Panc1 (cell line): ENCODE measurements at regions not wholly inside any gene's neighbourhood (a gene's known extent, or its start where the extent isn't known, plus 50 kb on each side); places are given as distances from the start of the nearest gene placed in this dataset.

Experiments used
- ATAC-seq: fragments of 200-7000 bp; cut with Tn5 transposase; 2 replicates; pipeline ENCODE4 v1.9.1; 2020; ENCODE audit warnings: mild to moderate bottlenecking, moderate library complexity
- BruUV-seq: library from RNA; stranded (reverse); fragments of 400-500 nt; replicated peaks from 2 replicates; lab custom pipeline; 2021; lab: Mats Ljungman, UMichigan
- CTCF ChIA-PET: fragments of 300-600 bp; sonication (Branson Sonifier 250); formaldehyde crosslinking; loops from one replicate; lab custom pipeline; 2022; ENCODE audit warnings: antibody characterized with exemption; lab: Charles Lee
- POLR2A ChIA-PET: fragments of 300-600 bp; sonication (Branson Sonifier 250); formaldehyde crosslinking; loops from one replicate; lab custom pipeline; 2022; ENCODE audit warnings: antibody characterized with exemption; lab: Charles Lee
- DNase-seq: peaks from one replicate; pipeline ENCODE4 v3.0.0-alpha.2; 2010; ENCODE audit warnings: low read depth, low spot score
- H3K27ac ChIP-seq: 2 replicates; pipeline ENCODE4 v1.5.1; 2011; ENCODE audit warnings: mild to moderate bottlenecking, low read length, inconsistent platforms
- H3K27me3 ChIP-seq: fragments of 200-500 bp; sonication (Bioruptor generic); 2 replicates; pipeline ENCODE4 v1.6.0; 2014; ENCODE audit warnings: low read length, inconsistent platforms; ENCODE audit not compliant: control insufficient read depth, insufficient read depth
- H3K36me3 ChIP-seq: fragments of 200-500 bp; sonication (Bioruptor generic); 2 replicates; pipeline ENCODE4 v1.5.1; 2014; ENCODE audit warnings: inconsistent platforms, mild to moderate bottlenecking, low read length, moderate library complexity; ENCODE audit not compliant: control insufficient read depth, insufficient read depth
- H3K4me1 ChIP-seq: 2 replicates; pipeline ENCODE4 v1.5.1; 2011; ENCODE audit warnings: inconsistent platforms, mild to moderate bottlenecking, low read length, moderate library complexity; ENCODE audit not compliant: control insufficient read depth, insufficient read depth
- H3K4me3 ChIP-seq, 2 experiments: 2 replicates each; pipeline ENCODE4 v1.5.1; 2011 to 2012; ENCODE audit warnings: low read depth in 2 of 2, low read length in 2 of 2, mild to moderate bottlenecking in 2 of 2, inconsistent platforms in 1 of 2, moderate library complexity in 1 of 2
- H3K9me3 ChIP-seq: fragments of 200-500 bp; sonication (Bioruptor generic); 2 replicates; pipeline ENCODE4 v1.5.1; 2014; ENCODE audit warnings: low read depth, mild to moderate bottlenecking, inconsistent platforms, low read length, moderate library complexity; ENCODE audit not compliant: control insufficient read depth, insufficient read depth
- CTCF ChIP-seq: fragments of 450-650 bp; IDR thresholded peaks from 2 replicates; pipeline ENCODE4 v1.5.1; 2017; ENCODE audit warnings: mild to moderate bottlenecking
- POLR2AphosphoS5 ChIP-seq: IDR thresholded peaks from 2 replicates; pipeline ENCODE4 v1.6.1; 2012; ENCODE audit warnings: mild to moderate bottlenecking, low read depth, low read length, moderate library complexity
- REST ChIP-seq, 2 experiments: IDR thresholded peaks; 2 replicates each; pipeline ENCODE4 v1.6.1; 2011 to 2012; ENCODE audit warnings: low read depth in 2 of 2, control low read depth in 1 of 2, low read length in 1 of 2, mild to moderate bottlenecking in 1 of 2, moderate library complexity in 1 of 2; ENCODE audit not compliant: insufficient read depth in 1 of 2
- SIN3A ChIP-seq: IDR thresholded peaks from 2 replicates; pipeline ENCODE4 v1.6.1; 2012; ENCODE audit warnings: low read depth, mild to moderate bottlenecking, low read length, moderate library complexity, borderline replicate concordance; ENCODE audit not compliant: insufficient read depth
- TCF7L2 ChIP-seq: IDR thresholded peaks from 2 replicates; pipeline ENCODE4 v1.6.1; 2011; ENCODE audit warnings: mild to moderate bottlenecking, low read depth, low read length, inconsistent platforms
- in situ Hi-C: cut with HindIII; loops from 2 replicates; pipeline ENCODE4 v1.10.0; 2016; ENCODE audit warnings: low sequenced_read_pairs, low pct_unique_long_range_greater_than_20kb
- intact Hi-C: fragments of 100-400 bp; cut with micrococcal nuclease; formaldehyde crosslinking; loops from one replicate; pipeline ENCODE4 v1.10.0; 2022; ENCODE audit not compliant: unreplicated experiment

- intact Hi-C loops = no loop called here
- ChIA-PET CTCF (no interaction called here), POLR2A (no interaction called here)
- no peaks in the 10 kb centered on the region for H3K36me3 ChIP-seq
- H3K27me3 ChIP-seq = 0 out of 2 replicates have a peak, but pooled peaks cover 2% of the 10 kb centered on the region
- TF ChIP-seq TCF7L2 = no peak
- TF ChIP-seq SIN3A = no peak
- no peak for TF ChIP-seq REST (IDR thresholded peaks at IDR 0.05; ENCODE audit: insufficient read depth in 1 of 2, low read depth in 2 of 2, low read length in 1 of 2)
- TF ChIP-seq CTCF = no peak
- TF ChIP-seq POLR2AphosphoS5 = no peak
- no peak for ATAC-seq
- no peaks in the 10 kb centered on the region for H3K4me1 ChIP-seq
- no peaks in the 10 kb centered on the region for H3K9me3 ChIP-seq
- BruUV-seq = no TSS peak
- no peak overlapping the region for H3K27ac ChIP-seq
- no peak overlapping the region for H3K4me3 ChIP-seq
- in situ Hi-C loops = no loop called here
- no peak for DNase-seq
These were observed 400.5 kb upstream of the CCL2 start for GRCh38 chr17:33854596-33854995.

- ChIA-PET CTCF (no interaction called here), POLR2A (no interaction called here)
- no peak for TF ChIP-seq SIN3A
- no TSS peak for BruUV-seq
- in situ Hi-C loops (no loop called here), intact Hi-C loops (no loop called here)
- H3K4me3 ChIP-seq = no peak overlapping the region
- H3K27me3 ChIP-seq = no peaks in the 10 kb centered on the region
- no peaks in the 10 kb centered on the region for H3K9me3 ChIP-seq
- H3K27ac ChIP-seq = no peak overlapping the region
- H3K36me3 ChIP-seq = no peaks in the 10 kb centered on the region
- no peak for DNase-seq
- ATAC-seq = no peak
- no peaks in the 10 kb centered on the region for H3K4me1 ChIP-seq
These were observed 397.0 kb upstream of the CCL2 start for GRCh38 chr17:33858121-33858520.

- ATAC-seq = no peak
- no peaks in the 10 kb centered on the region for H3K36me3 ChIP-seq
- no peaks in the 10 kb centered on the region for H3K4me1 ChIP-seq
- intact Hi-C loops (no loop called here), in situ Hi-C loops (no loop called here)
- H3K27me3 ChIP-seq = no peaks in the 10 kb centered on the region
- no peak overlapping the region for H3K4me3 ChIP-seq
- H3K9me3 ChIP-seq = no peaks in the 10 kb centered on the region
- H3K27ac ChIP-seq = no peak overlapping the region
- POLR2A ChIA-PET = no interaction called here
- TF ChIP-seq POLR2AphosphoS5 = no peak
- no peak for TF ChIP-seq CTCF
- no peak for TF ChIP-seq TCF7L2
- TF ChIP-seq SIN3A = no peak
- TF ChIP-seq REST (IDR thresholded peaks at IDR 0.05; ENCODE audit: insufficient read depth in 1 of 2, low read depth in 2 of 2, low read length in 1 of 2) = no peak
- CTCF ChIA-PET = no interaction called here
- BruUV-seq = no TSS peak
- no peak for DNase-seq
These were observed 396.4 kb upstream of the CCL2 start for GRCh38 chr17:33858682-33859081.
